ENCODE measurements at regions not wholly inside any gene's neighbourhood (a gene's known extent, or its start where the extent isn't known, plus 50 kb on each side); places are given as distances from the start of the nearest gene placed in this dataset.
"Not testable (repeated sequence)": the region's sequence is repeated elsewhere in the genome, so short reads cannot be mapped to it uniquely, and the experiment has no call there.

GRCh38 chr16:47905771-47906170, 250.0 kb downstream of the ABCC12 start:
- intact Hi-C loops (cut with DNase I) = no loop called here
- ATAC-seq = no peak
- 43 to 46% methylated on average over 3 of the region's 3 CpGs for WGBS, 2 donors

GRCh38 chr16:47904691-47905090, 251.1 kb downstream of the ABCC12 start:
- WGBS, 2 donors = 53 to 64% methylated on average over 6 of the region's 6 CpGs
- Histone ChIP-seq H3K4me3 (no peak overlapping the region), H3K4me1 (no peaks in the 10 kb centered on the region), H3K27ac (no peak overlapping the region), H3K27me3 (no peaks in the 10 kb centered on the region), H3K9me3 (no peaks in the 10 kb centered on the region), H3K36me3 (replicated peaks in 1 of 2; ENCODE audit: insufficient read depth in 1 of 2, low read depth in 2 of 2) (no peaks in the 10 kb centered on the region)
- ATAC-seq (no peak), DNase-seq (no peak)
- TF ChIP-seq CTCF (IDR thresholded peaks at IDR 0.05) = no peak
- TF ChIP-seq POLR2A (IDR thresholded peaks at IDR 0.05) = no peak
- intact Hi-C loops (cut with DNase I) = no loop called here

More at GRCh38 chr16:47905771-47906170, 250.0 kb downstream of the ABCC12 start:
- Histone ChIP-seq H3K4me3 (no peak overlapping the region), H3K27me3 (no peaks in the 10 kb centered on the region), H3K4me1 (no peaks in the 10 kb centered on the region), H3K9me3 (no peaks in the 10 kb centered on the region), H3K36me3 (replicated peaks in 1 of 2; ENCODE audit: insufficient read depth in 1 of 2, low read depth in 2 of 2) (no peaks in the 10 kb centered on the region), H3K27ac (no peak overlapping the region)
- DNase-seq = no peak
- TF ChIP-seq CTCF (IDR thresholded peaks at IDR 0.05) (no peak), POLR2A (IDR thresholded peaks at IDR 0.05) (no peak)

- 61 to 74% methylated on average over 10 of the region's 10 CpGs for WGBS, 2 donors
These were observed 252.3 kb downstream of the ABCC12 start for GRCh38 chr16:47903470-47903869.

GRCh38 chr16:47897105-47897504, 258.7 kb downstream of the ABCC12 start:
- H3K27ac ChIP-seq; ATAC-seq; intact Hi-C loops (cut with DNase I); H3K36me3 ChIP-seq (replicated peaks in 1 of 2; ENCODE audit: insufficient read depth in 1 of 2, low read depth in 2 of 2); DNase-seq; H3K4me1 ChIP-seq; H3K9me3 ChIP-seq; H3K4me3 ChIP-seq; H3K27me3 ChIP-seq: not testable (repeated sequence)
- WGBS, 2 donors = 13 to 18% methylated on average over 2 to 5 of the region's 5 CpGs

More at GRCh38 chr16:47903470-47903869, 252.3 kb downstream of the ABCC12 start:
- Histone ChIP-seq H3K4me1 (no peaks in the 10 kb centered on the region), H3K4me3 (no peak overlapping the region), H3K27me3 (no peaks in the 10 kb centered on the region), H3K9me3 (no peaks in the 10 kb centered on the region), H3K36me3 (replicated peaks in 1 of 2; ENCODE audit: insufficient read depth in 1 of 2, low read depth in 2 of 2) (no peaks in the 10 kb centered on the region), H3K27ac (no peak overlapping the region)
- DNase-seq = no peak
- TF ChIP-seq POLR2A (IDR thresholded peaks at IDR 0.05) = no peak
- TF ChIP-seq CTCF (IDR thresholded peaks at IDR 0.05) = no peak
- ATAC-seq = no peak
- intact Hi-C loops (cut with DNase I) = no loop called here

GRCh38 chr16:47895146-47895545, 260.6 kb downstream of the ABCC12 start:
- ATAC-seq (no peak), DNase-seq (no peak)
- no peaks in the 10 kb centered on the region for H3K36me3 ChIP-seq (replicated peaks in 1 of 2; ENCODE audit: insufficient read depth in 1 of 2, low read depth in 2 of 2)
- intact Hi-C loops (cut with DNase I) = no loop called here
- no peaks in the 10 kb centered on the region for H3K4me1 ChIP-seq
- no peak overlapping the region for H3K4me3 ChIP-seq
- H3K9me3 ChIP-seq = no peaks in the 10 kb centered on the region
- WGBS, 2 donors = 80 to 84% methylated on average over 10 of the region's 10 CpGs
- H3K27me3 ChIP-seq = no peaks in the 10 kb centered on the region
- TF ChIP-seq CTCF (IDR thresholded peaks at IDR 0.05) (no peak), POLR2A (IDR thresholded peaks at IDR 0.05) (no peak)
- no peak overlapping the region for H3K27ac ChIP-seq

Data from body of pancreas (tissue), 4 donors.